HG02943 (cell line): ENCODE measurements at regions not wholly inside any gene's neighbourhood (a gene's known extent, or its start where the extent isn't known, plus 50 kb on each side); places are given as distances from the start of the nearest gene placed in this dataset.
"Not testable (repeated sequence)": the region's sequence is repeated elsewhere in the genome, so short reads cannot be mapped to it uniquely, and the experiment has no call there.

Source experiments
- ATAC-seq: cut with Tn5 transposase; IDR thresholded peaks from one replicate; pipeline ENCODE4 v1.9.1; 2021; ENCODE audit warnings: mild to moderate bottlenecking, low read depth, moderate library complexity; ENCODE audit not compliant: unreplicated experiment

- ATAC-seq, result no peak
These were observed 276.0 kb downstream of the RWDD3 start for GRCh38 chr1:95509989-95510388.

GRCh38 chr1:95512925-95513324 is 278.9 kb downstream of the RWDD3 start:
- ATAC-seq, result no peak

- ATAC-seq, result no peak
These were observed 283.5 kb downstream of the RWDD3 start for GRCh38 chr1:95517506-95517905.

GRCh38 chr1:95518310-95518709 is 284.3 kb downstream of the RWDD3 start:
- ATAC-seq, result no peak

- no peak for ATAC-seq
These were observed 286.4 kb downstream of the RWDD3 start for GRCh38 chr1:95520390-95520789.

- ATAC-seq, result no peak
These were observed 298.3 kb downstream of the RWDD3 start for GRCh38 chr1:95532335-95532734.

GRCh38 chr1:95534985-95535384 is 301.0 kb downstream of the RWDD3 start:
- no peak for ATAC-seq

GRCh38 chr1:95535614-95536013 is 301.6 kb downstream of the RWDD3 start:
- no peak for ATAC-seq

GRCh38 chr1:95536501-95536900 is 302.5 kb downstream of the RWDD3 start:
- ATAC-seq, result no peak

- no peak for ATAC-seq
These were observed 303.2 kb downstream of the RWDD3 start for GRCh38 chr1:95537176-95537575.

GRCh38 chr1:95538242-95538641 is 304.2 kb downstream of the RWDD3 start:
- not testable (repeated sequence) for ATAC-seq

- ATAC-seq, result no peak
These were observed 308.9 kb downstream of the RWDD3 start for GRCh38 chr1:95542936-95543335.

- no peak for ATAC-seq
These were observed 313.0 kb downstream of the RWDD3 start for GRCh38 chr1:95547005-95547404.

GRCh38 chr1:95548211-95548610 is 314.2 kb downstream of the RWDD3 start:
- ATAC-seq, result no peak

- no peak for ATAC-seq
These were observed 317.2 kb downstream of the RWDD3 start for GRCh38 chr1:95551201-95551600.

GRCh38 chr1:95553595-95553994 is 319.6 kb downstream of the RWDD3 start:
- ATAC-seq, result no peak

GRCh38 chr1:95554408-95554807 is 320.4 kb downstream of the RWDD3 start:
- ATAC-seq, result no peak

GRCh38 chr1:95558791-95559190 is 324.8 kb downstream of the RWDD3 start:
- ATAC-seq, result no peak

GRCh38 chr1:95561346-95561745 is 327.3 kb downstream of the RWDD3 start:
- ATAC-seq, result no peak

GRCh38 chr1:95562230-95562629 is 328.2 kb downstream of the RWDD3 start:
- ATAC-seq, result no peak

- no peak for ATAC-seq
These were observed 338.0 kb downstream of the RWDD3 start for GRCh38 chr1:95572002-95572401.

GRCh38 chr1:95572962-95573361 is 339.0 kb downstream of the RWDD3 start:
- ATAC-seq, result no peak

- ATAC-seq, result no peak
These were observed 341.3 kb downstream of the RWDD3 start for GRCh38 chr1:95575291-95575690.
